ENCODE measurements at regions not wholly inside any gene's neighbourhood (a gene's known extent, or its start where the extent isn't known, plus 50 kb on each side); places are given as distances from the start of the nearest gene placed in this dataset.
"Not testable (repeated sequence)": the region's sequence is repeated elsewhere in the genome, so short reads cannot be mapped to it uniquely, and the experiment has no call there.

DNA sequence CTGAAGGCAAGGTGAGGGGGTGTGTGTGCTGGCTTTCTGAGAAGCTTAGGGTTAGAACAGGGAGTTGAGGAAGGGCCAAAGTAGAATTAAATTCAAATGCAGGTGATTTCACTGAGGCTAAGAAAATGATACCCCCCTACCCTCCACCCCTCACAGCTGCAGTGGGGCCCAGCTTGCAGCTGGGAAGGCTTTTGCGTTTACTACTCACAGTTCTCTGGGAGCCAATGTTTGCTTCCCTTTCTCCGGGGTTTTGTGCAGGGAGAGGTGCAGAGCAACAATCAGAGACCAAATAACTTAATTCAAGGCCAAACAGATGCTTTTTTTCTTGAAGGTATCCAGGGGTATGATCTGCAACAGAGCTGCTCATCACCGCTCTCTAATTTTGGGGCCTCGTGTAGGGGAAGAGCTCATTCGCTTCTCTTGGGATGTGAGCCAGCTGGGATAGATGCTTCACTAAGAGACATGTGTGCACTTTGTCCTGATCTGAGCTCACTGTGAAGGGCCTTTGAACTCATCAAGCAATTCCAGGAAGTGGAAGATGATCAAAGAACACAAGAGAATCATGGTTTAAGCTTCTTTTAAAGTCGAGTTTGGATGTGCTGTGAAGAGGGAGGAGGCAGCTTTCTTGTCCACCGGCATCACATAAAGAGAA, 122.7 kb upstream of the C1GALT1C1 start:
- DNase-seq: no peak

- DNase-seq: no peak
Observed at GRCh38 chrX:120751683-120752082, 121.8 kb upstream of the C1GALT1C1 start.

DNA sequence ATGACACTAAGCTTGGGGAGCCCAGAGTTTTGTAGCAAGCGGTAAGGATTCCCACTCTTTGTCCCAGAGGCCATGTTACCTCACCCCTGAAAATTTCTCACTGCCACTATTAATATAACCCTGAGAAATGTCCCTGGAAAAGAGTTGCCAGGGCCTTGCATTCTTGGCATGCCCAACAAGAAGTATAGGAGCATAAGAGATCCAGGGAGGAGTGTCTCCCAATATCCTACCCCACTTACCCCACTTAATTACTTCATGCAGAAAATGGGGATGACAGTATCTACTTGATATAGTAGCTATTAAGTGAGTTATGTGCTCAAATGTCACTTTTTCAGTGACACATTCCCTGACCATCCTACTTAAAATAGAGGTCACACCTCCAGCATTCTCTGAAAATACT, 120.5 kb upstream of the C1GALT1C1 start:
- no peak for DNase-seq

DNA sequence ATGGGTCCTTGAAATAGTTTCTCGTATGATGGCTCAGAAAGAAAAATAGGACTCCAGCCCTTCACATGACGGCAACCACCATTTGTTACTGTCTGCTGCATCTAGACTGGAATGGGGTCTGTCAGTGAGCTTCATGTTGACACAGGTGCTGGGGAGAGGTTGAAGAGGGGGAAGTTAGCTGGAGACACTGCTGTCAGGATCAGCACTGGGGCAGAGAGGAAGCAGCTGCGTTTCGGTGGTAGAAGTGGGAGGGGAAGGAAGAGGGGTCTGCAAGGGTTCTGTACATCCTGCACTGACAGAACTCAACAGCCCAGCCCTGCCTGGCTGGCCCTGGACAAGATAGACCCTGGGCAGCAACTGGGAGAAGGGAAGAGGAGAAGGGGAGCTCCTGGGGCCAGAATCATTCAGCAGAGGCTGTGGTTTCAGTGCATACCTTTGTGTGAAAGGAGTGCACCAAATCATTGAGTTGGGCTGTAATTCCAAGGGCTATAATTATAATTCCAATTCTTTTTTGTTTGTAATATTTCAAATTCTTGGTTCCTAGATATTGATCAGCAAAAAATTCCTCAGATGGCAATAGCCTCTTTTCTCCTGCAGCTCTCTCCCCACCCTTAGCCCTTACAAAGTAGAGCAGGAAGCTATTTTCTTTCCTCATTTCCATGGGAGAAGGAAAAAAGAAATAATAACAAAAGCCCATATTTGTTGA, 119.4 kb upstream of the C1GALT1C1 start:
- DNase-seq: no peak

DNA sequence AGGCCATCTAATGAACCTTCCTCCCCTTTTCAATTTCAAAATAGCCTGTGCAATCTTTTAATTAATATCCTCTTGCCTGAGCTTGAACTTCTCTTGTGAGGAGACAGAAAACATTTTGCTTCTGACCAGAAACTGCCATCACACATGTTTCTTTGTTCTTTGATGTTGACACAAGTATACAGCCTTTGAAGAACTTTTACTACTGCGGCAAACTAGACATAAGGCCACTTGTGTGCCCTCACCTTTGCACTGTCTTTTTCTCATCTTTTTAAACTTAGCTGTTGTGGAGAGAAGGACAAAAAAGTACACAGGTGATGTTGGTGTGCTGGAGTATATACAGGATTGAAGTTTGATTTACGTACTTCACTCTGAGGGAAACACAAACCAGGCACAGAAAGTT, 116.3 kb upstream of the C1GALT1C1 start:
- DNase-seq: no peak

- no peak for DNase-seq
Observed at GRCh38 chrX:120742946-120743665, 113.3 kb upstream of the C1GALT1C1 start.

GRCh38 chrX:120741452-120741851, 111.6 kb upstream of the C1GALT1C1 start:
- DNase-seq: no peak

DNA sequence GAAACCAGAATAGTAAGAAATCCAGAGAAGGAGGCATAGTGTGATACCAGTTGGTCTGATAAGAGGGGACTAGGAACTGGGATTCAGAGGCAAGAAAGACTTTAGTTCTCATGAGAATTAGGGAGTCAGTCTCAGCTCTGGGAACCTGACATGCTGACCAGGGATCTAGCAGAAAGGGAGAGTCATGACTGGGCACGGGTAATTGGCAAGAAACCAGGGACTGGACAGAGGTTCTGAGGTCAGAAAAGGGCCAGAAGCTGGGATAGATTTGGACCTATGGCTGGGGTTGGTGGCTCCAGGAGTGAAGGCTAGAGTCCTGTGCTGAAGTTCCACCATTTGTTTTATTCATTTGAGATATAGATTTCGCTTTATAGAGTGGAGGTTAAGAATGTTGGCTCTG, 110.2 kb upstream of the C1GALT1C1 start:
- DNase-seq: no peak

DNA sequence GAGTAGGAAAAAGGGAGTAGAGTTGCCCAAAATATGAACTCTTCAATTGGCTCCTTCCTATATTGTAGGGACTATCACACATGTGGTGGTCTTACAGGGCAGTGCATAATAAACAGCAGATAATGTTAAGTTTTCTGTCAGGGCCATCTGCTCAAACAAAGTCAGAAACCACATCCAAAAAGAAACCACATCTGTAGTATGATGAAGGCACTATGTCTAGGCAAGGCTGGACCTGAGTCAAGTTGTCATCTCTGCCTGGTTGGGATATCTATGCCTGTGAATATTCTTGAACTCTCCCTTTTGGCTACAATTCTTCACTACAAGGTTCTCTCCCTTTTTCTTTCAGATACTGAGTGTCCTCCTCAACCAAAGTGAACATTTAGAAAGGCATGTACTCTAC, 109.4 kb upstream of the C1GALT1C1 start:
- DNase-seq: no peak

- no peak for DNase-seq
Observed at GRCh38 chrX:120736989-120737388, 107.1 kb upstream of the C1GALT1C1 start.

DNA sequence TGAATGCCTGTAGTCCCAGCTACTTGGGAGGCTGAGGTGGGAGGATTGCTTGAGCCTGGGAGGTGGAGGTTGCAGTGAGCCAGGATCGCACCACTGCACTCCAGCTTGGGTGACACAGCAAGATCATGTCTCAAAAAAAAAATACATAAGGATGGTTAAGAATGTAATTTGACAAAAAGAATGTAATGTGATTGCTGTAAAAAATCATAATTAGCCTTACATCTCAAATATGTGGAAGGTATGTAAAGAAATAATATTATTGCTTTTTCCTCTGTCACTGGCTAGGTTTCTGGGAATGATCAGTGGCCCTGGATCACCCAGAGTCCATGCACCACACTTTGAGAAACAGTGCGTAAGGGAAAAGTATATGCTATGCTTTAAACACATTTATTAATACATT, 106.1 kb upstream of the C1GALT1C1 start:
- DNase-seq: no peak

- DNase-seq: no peak
Observed at GRCh38 chrX:120732879-120733278, 103.0 kb upstream of the C1GALT1C1 start.

- no peak for DNase-seq
Observed at GRCh38 chrX:120732461-120732860, 102.6 kb upstream of the C1GALT1C1 start.

DNA sequence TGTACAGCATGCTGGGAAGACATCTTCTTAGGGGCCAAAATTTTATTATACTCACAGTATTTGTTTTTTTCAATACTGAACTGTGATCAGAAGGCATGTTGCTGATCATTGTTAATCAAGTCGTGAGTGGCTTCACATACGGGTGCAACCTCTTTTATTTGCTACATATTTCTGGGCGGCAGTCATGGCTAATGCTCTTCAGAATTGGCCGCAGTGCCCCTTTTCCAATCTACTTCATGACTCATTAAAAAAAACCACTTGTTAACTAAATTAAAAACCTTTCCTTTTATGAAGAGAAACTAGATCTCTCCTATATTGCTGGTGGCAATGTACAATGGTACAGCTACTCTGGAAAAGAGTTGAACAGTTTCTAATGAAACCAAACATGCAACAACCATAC, 101.5 kb upstream of the C1GALT1C1 start:
- DNase-seq: no peak

- DNase-seq: not testable (repeated sequence)
Observed at GRCh38 chrX:120729506-120730255, 99.8 kb upstream of the C1GALT1C1 start.

- no peak for DNase-seq
Observed at GRCh38 chrX:120727911-120728310, 98.1 kb upstream of the C1GALT1C1 start.

DNA sequence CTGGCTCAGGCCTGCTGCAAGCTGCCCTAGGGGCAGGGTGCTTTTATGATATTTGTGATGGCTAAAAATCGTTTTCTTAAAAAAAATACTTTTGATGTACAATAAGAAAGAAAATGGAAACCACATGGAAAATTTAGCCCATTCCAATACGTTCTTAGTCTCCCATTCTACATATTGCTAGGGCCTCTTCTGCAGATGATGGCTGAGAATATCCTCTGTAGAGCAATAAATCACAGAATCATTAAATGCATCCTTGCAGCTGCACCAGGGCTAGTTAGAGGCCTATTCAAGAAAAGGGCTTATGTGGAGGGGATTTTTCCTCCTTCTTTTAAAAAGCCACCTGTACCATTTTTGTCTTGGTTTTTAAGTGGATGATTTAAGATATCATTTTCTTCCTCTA, 97.6 kb upstream of the C1GALT1C1 start:
- DNase-seq: no peak

GRCh38 chrX:120726294-120726693, 96.4 kb upstream of the C1GALT1C1 start:
- no peak for DNase-seq

- no peak for DNase-seq
Observed at GRCh38 chrX:120725874-120726273, 96.0 kb upstream of the C1GALT1C1 start.

DNA sequence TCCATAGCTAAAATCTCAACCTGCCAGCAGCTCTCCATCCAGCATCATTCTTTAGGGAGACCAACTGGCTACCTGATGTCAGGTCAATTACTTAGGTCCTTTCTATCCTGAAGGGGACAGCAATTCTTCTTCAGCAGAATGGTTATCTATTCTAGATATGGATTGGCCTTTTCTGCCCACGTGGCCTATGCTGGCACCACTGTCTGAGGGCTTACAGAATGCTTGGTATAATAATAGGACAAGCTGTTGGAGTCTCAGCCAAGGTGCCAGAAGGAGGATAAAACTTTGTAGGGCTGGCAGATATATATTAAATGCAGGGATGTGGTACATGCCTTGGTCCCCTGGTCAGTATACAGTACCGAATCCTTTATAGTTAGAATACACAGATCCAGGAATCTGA, 89.8 kb upstream of the C1GALT1C1 start:
- no peak for DNase-seq

GRCh38 chrX:120718969-120719368, 89.1 kb upstream of the C1GALT1C1 start:
- DNase-seq: no peak

DNA sequence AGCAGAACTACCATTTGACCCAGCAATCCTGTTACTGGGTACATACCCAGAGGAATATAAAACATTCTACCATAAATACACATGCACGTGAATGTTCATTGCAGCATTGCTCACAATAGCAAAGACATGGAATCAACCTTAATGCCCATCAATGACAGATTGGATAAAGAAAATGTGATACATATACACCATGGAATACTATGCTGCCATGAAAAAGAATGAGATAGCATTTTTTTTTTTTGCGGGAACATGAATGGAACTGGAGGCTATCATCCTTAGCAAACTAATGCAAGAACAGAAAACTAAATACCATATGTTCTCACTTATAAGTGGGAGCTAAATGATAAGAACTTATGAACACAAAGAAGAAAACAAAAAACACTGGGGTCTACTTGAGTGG, 72.5 kb upstream of the C1GALT1C1 start:
- not testable (repeated sequence) for DNase-seq

- no peak for DNase-seq
Observed at GRCh38 chrX:120697053-120697452, 67.2 kb upstream of the C1GALT1C1 start.

Measured in NCI-H1930 (cell line).